Thyroid gland (tissue), 4 donors: ENCODE measurements at regions not wholly inside any gene's neighbourhood (a gene's known extent, or its start where the extent isn't known, plus 50 kb on each side); places are given as distances from the start of the nearest gene placed in this dataset.

ENCODE experiments used
- DNase-seq, 2 donors: peaks; one replicate each; pipeline ENCODE4 v3.0.0-alpha.2; 2019
- H3K27ac ChIP-seq, 3 donors: fragments of 200-600 bp; sonication (generic); 1 replicate in 2 of 3; 2 replicates in 1 of 3; pipeline ENCODE4 v1.5.1; 2016 to 2019; ENCODE audit warnings: mild to moderate bottlenecking in 1 of 3, moderate library complexity in 1 of 3
- H3K27me3 ChIP-seq: fragments of 200-600 bp; sonication (generic); one replicate; pipeline ENCODE4 v1.5.1; 2019
- H3K36me3 ChIP-seq, 2 donors: fragments of 200-600 bp; sonication (generic); one replicate each; pipeline ENCODE4 v1.5.1; 2016 to 2019
- H3K4me1 ChIP-seq, 2 donors: fragments of 200-600 bp; sonication (generic); one replicate each; pipeline ENCODE4 v1.5.1; 2017 to 2019
- H3K4me3 ChIP-seq, 3 donors: fragments of 200-600 bp; sonication (generic); replicated peaks in 1 of 3; 1 replicate in 2 of 3; 2 replicates in 1 of 3; pipeline ENCODE4 v1.5.1; 2016; ENCODE audit warnings: mild to moderate bottlenecking in 1 of 3
- H3K9me3 ChIP-seq: fragments of 200-600 bp; sonication (generic); one replicate; pipeline ENCODE4 v1.5.1; 2017
- POLR2A ChIP-seq, 2 donors: fragments of 450-650 bp; IDR thresholded peaks; one replicate each; pipeline ENCODE4 v1.6.1; 2017; ENCODE audit warnings: antibody characterized with exemption in 2 of 2, mild to moderate bottlenecking in 2 of 2, moderate library complexity in 1 of 2
- WGBS, 2 donors: methylation state at CpG; one replicate each; pipeline ENCODE4 v1.1.5; 2017; 5-methylcytosine and 5-hydroxymethylcytosine counted together
- intact Hi-C: fragments of 100-400 bp; cut with DNase I; formaldehyde crosslinking; loops from one replicate; pipeline ENCODE4 v1.15.1; 2023
- TF ChIP-seq, protein P1 (sequence below), 6 experiments: fragments of 200-600 bp in 3 of 6; fragments of 450-650 bp in 3 of 6; sonication (generic) in 3 of 6; IDR thresholded peaks; one replicate each; pipeline ENCODE4 v1.5.1; 2016 to 2019; ENCODE audit warnings: antibody characterized with exemption in 6 of 6, mild to moderate bottlenecking in 2 of 6, inconsistent platforms in 1 of 6, moderate library complexity in 1 of 6

- H3K36me3 ChIP-seq, result no peaks in the 10 kb centered on the region
- no peaks in the 10 kb centered on the region for H3K9me3 ChIP-seq
- intact Hi-C loops, result no loop called here
- WGBS, 2 donors, result 91 to 96% methylated on average over 4 of the region's 4 CpGs
- H3K27me3 ChIP-seq, result no peaks in the 10 kb centered on the region
- no peak for TF ChIP-seq POLR2A (IDR thresholded peaks at IDR 0.05)
- TF ChIP-seq, protein P1, sequence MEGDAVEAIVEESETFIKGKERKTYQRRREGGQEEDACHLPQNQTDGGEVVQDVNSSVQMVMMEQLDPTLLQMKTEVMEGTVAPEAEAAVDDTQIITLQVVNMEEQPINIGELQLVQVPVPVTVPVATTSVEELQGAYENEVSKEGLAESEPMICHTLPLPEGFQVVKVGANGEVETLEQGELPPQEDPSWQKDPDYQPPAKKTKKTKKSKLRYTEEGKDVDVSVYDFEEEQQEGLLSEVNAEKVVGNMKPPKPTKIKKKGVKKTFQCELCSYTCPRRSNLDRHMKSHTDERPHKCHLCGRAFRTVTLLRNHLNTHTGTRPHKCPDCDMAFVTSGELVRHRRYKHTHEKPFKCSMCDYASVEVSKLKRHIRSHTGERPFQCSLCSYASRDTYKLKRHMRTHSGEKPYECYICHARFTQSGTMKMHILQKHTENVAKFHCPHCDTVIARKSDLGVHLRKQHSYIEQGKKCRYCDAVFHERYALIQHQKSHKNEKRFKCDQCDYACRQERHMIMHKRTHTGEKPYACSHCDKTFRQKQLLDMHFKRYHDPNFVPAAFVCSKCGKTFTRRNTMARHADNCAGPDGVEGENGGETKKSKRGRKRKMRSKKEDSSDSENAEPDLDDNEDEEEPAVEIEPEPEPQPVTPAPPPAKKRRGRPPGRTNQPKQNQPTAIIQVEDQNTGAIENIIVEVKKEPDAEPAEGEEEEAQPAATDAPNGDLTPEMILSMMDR (IDR thresholded peaks at IDR 0.05), result no peak
- DNase-seq, result no peak
- no peak overlapping the region for H3K27ac ChIP-seq
- H3K4me3 ChIP-seq, result no peak overlapping the region
- H3K4me1 ChIP-seq, result peaks cover 4 to 8% of the 10 kb centered on the region in 2 donors
These were observed 52.5 kb upstream of the NEDD9 start for GRCh38 chr6:11284996-11285395.

DNA sequence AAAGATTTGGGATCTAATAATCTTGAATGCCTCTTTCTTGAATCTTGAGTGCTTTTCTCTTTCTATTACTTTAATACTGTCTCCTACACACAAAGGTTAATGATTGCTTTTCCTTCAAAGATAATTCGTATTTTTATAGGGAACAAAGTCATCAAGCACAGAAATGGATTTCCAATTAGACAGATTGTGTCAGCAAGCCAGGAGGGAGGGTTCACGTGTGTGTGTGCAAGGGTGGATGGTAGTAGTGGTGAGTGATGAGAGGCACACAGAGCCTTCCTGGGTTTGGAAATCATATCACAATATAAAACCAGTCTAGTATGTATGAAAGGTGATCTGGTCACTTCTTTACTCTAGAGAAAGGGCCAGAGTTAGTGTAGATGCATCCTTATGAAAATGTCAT is 51.2 kb upstream of the NEDD9 start:
- no peak for DNase-seq
- Histone ChIP-seq H3K27ac (no peak overlapping the region), H3K9me3 (no peaks in the 10 kb centered on the region), H3K36me3 (no peaks in the 10 kb centered on the region), H3K27me3 (no peaks in the 10 kb centered on the region), H3K4me1 (peaks cover 4 to 8% of the 10 kb centered on the region in 2 donors), H3K4me3 (no peak overlapping the region)
- TF ChIP-seq, protein P1 (IDR thresholded peaks at IDR 0.05), result no peak
- no peak for TF ChIP-seq POLR2A (IDR thresholded peaks at IDR 0.05)
- intact Hi-C loops, result no loop called here
- WGBS, 2 donors, result 92 to 93% methylated on average over 2 of the region's 2 CpGs

GRCh38 chr6:11282875-11283274 is 50.4 kb upstream of the NEDD9 start:
- TF ChIP-seq POLR2A (IDR thresholded peaks at IDR 0.05), result no peak
- TF ChIP-seq, protein P1 (IDR thresholded peaks at IDR 0.05), result no peak
- H3K9me3 ChIP-seq, result no peaks in the 10 kb centered on the region
- H3K4me1 ChIP-seq, result peaks cover 0 to 12% of the 10 kb centered on the region in 2 donors
- no peaks in the 10 kb centered on the region for H3K27me3 ChIP-seq
- no peaks in the 10 kb centered on the region for H3K36me3 ChIP-seq
- intact Hi-C loops, result no loop called here
- no peak overlapping the region for H3K4me3 ChIP-seq
- no peak for DNase-seq
- peak overlapping the region in 1 of 3 donors; percentile 15 for H3K27ac ChIP-seq
- WGBS, 2 donors, result 90 to 91% methylated on average over 5 of the region's 5 CpGs
